Panc1 (cell line): ENCODE measurements at regions not wholly inside any gene's neighbourhood (a gene's known extent, or its start where the extent isn't known, plus 50 kb on each side); places are given as distances from the start of the nearest gene placed in this dataset.
A peak's percentile ranks its signal among the peaks of the same experiment; 100 is the strongest.
"Not testable (repeated sequence)": the region's sequence is repeated elsewhere in the genome, so short reads cannot be mapped to it uniquely, and the experiment has no call there.

ENCODE experiments used
- ATAC-seq: fragments of 200-7000 bp; cut with Tn5 transposase; 2 replicates; pipeline ENCODE4 v1.9.1; 2020; ENCODE audit warnings: mild to moderate bottlenecking, moderate library complexity
- BruUV-seq: library from RNA; stranded (reverse); fragments of 400-500 nt; replicated peaks from 2 replicates; lab custom pipeline; 2021; lab: Mats Ljungman, UMichigan
- CTCF ChIA-PET: fragments of 300-600 bp; sonication (Branson Sonifier 250); formaldehyde crosslinking; loops from one replicate; lab custom pipeline; 2022; ENCODE audit warnings: antibody characterized with exemption; lab: Charles Lee
- POLR2A ChIA-PET: fragments of 300-600 bp; sonication (Branson Sonifier 250); formaldehyde crosslinking; loops from one replicate; lab custom pipeline; 2022; ENCODE audit warnings: antibody characterized with exemption; lab: Charles Lee
- DNase-seq: peaks from one replicate; pipeline ENCODE4 v3.0.0-alpha.2; 2010; ENCODE audit warnings: low read depth, low spot score
- H3K27ac ChIP-seq: 2 replicates; pipeline ENCODE4 v1.5.1; 2011; ENCODE audit warnings: mild to moderate bottlenecking, low read length, inconsistent platforms
- H3K27me3 ChIP-seq: fragments of 200-500 bp; sonication (Bioruptor generic); 2 replicates; pipeline ENCODE4 v1.6.0; 2014; ENCODE audit warnings: low read length, inconsistent platforms; ENCODE audit not compliant: control insufficient read depth, insufficient read depth
- H3K36me3 ChIP-seq: fragments of 200-500 bp; sonication (Bioruptor generic); 2 replicates; pipeline ENCODE4 v1.5.1; 2014; ENCODE audit warnings: inconsistent platforms, mild to moderate bottlenecking, low read length, moderate library complexity; ENCODE audit not compliant: control insufficient read depth, insufficient read depth
- H3K4me1 ChIP-seq: 2 replicates; pipeline ENCODE4 v1.5.1; 2011; ENCODE audit warnings: inconsistent platforms, mild to moderate bottlenecking, low read length, moderate library complexity; ENCODE audit not compliant: control insufficient read depth, insufficient read depth
- H3K4me3 ChIP-seq, 2 experiments: 2 replicates each; pipeline ENCODE4 v1.5.1; 2011 to 2012; ENCODE audit warnings: low read depth in 2 of 2, low read length in 2 of 2, mild to moderate bottlenecking in 2 of 2, inconsistent platforms in 1 of 2, moderate library complexity in 1 of 2
- H3K9me3 ChIP-seq: fragments of 200-500 bp; sonication (Bioruptor generic); 2 replicates; pipeline ENCODE4 v1.5.1; 2014; ENCODE audit warnings: low read depth, mild to moderate bottlenecking, inconsistent platforms, low read length, moderate library complexity; ENCODE audit not compliant: control insufficient read depth, insufficient read depth
- POLR2AphosphoS5 ChIP-seq: IDR thresholded peaks from 2 replicates; pipeline ENCODE4 v1.6.1; 2012; ENCODE audit warnings: mild to moderate bottlenecking, low read depth, low read length, moderate library complexity
- SIN3A ChIP-seq: IDR thresholded peaks from 2 replicates; pipeline ENCODE4 v1.6.1; 2012; ENCODE audit warnings: low read depth, mild to moderate bottlenecking, low read length, moderate library complexity, borderline replicate concordance; ENCODE audit not compliant: insufficient read depth
- TCF7L2 ChIP-seq: IDR thresholded peaks from 2 replicates; pipeline ENCODE4 v1.6.1; 2011; ENCODE audit warnings: mild to moderate bottlenecking, low read depth, low read length, inconsistent platforms
- in situ Hi-C: cut with HindIII; loops from 2 replicates; pipeline ENCODE4 v1.10.0; 2016; ENCODE audit warnings: low sequenced_read_pairs, low pct_unique_long_range_greater_than_20kb
- intact Hi-C: fragments of 100-400 bp; cut with micrococcal nuclease; formaldehyde crosslinking; loops from one replicate; pipeline ENCODE4 v1.10.0; 2022; ENCODE audit not compliant: unreplicated experiment
- TF ChIP-seq, protein P1 (sequence below), 2 experiments: IDR thresholded peaks; 2 replicates each; pipeline ENCODE4 v1.6.1; 2011 to 2012; ENCODE audit warnings: low read depth in 2 of 2, control low read depth in 1 of 2, low read length in 1 of 2, mild to moderate bottlenecking in 1 of 2, moderate library complexity in 1 of 2; ENCODE audit not compliant: insufficient read depth in 1 of 2
- TF ChIP-seq, protein P2 (sequence below): fragments of 450-650 bp; IDR thresholded peaks from 2 replicates; pipeline ENCODE4 v1.5.1; 2017; ENCODE audit warnings: mild to moderate bottlenecking

DNA sequence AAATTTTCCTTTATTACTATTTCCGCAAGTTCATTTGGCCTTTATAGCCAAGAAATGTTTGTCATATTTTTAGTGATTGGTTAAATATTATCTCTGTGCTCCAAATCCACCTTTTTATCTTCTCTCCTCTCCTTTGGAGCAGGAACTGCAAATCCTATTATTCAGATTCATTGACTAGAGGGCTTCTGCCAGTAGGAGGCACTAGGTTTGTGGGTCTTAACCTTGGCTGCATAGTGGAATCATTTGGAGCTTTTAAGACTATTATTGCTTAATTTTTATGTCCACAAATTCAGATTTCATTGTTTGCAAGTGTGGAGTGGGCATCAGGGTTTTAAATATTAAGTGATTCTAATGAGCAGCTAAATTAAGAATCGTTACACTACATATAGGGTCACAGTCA, 75.3 kb upstream of the SYT10 start:
- Histone ChIP-seq H3K27me3 (no peaks in the 10 kb centered on the region), H3K36me3 (no peaks in the 10 kb centered on the region), H3K9me3 (no peaks in the 10 kb centered on the region), H3K27ac (no peak overlapping the region), H3K4me1 (no peaks in the 10 kb centered on the region), H3K4me3 (no peak overlapping the region)
- ATAC-seq: no peak
- ChIA-PET CTCF (no interaction called here), POLR2A (no interaction called here)
- no peak for TF ChIP-seq POLR2AphosphoS5
- TF ChIP-seq, protein P1, sequence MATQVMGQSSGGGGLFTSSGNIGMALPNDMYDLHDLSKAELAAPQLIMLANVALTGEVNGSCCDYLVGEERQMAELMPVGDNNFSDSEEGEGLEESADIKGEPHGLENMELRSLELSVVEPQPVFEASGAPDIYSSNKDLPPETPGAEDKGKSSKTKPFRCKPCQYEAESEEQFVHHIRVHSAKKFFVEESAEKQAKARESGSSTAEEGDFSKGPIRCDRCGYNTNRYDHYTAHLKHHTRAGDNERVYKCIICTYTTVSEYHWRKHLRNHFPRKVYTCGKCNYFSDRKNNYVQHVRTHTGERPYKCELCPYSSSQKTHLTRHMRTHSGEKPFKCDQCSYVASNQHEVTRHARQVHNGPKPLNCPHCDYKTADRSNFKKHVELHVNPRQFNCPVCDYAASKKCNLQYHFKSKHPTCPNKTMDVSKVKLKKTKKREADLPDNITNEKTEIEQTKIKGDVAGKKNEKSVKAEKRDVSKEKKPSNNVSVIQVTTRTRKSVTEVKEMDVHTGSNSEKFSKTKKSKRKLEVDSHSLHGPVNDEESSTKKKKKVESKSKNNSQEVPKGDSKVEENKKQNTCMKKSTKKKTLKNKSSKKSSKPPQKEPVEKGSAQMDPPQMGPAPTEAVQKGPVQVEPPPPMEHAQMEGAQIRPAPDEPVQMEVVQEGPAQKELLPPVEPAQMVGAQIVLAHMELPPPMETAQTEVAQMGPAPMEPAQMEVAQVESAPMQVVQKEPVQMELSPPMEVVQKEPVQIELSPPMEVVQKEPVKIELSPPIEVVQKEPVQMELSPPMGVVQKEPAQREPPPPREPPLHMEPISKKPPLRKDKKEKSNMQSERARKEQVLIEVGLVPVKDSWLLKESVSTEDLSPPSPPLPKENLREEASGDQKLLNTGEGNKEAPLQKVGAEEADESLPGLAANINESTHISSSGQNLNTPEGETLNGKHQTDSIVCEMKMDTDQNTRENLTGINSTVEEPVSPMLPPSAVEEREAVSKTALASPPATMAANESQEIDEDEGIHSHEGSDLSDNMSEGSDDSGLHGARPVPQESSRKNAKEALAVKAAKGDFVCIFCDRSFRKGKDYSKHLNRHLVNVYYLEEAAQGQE (IDR thresholded peaks at IDR 0.05; ENCODE audit: insufficient read depth in 1 of 2, low read depth in 2 of 2, low read length in 1 of 2): no peak
- TF ChIP-seq, protein P2, sequence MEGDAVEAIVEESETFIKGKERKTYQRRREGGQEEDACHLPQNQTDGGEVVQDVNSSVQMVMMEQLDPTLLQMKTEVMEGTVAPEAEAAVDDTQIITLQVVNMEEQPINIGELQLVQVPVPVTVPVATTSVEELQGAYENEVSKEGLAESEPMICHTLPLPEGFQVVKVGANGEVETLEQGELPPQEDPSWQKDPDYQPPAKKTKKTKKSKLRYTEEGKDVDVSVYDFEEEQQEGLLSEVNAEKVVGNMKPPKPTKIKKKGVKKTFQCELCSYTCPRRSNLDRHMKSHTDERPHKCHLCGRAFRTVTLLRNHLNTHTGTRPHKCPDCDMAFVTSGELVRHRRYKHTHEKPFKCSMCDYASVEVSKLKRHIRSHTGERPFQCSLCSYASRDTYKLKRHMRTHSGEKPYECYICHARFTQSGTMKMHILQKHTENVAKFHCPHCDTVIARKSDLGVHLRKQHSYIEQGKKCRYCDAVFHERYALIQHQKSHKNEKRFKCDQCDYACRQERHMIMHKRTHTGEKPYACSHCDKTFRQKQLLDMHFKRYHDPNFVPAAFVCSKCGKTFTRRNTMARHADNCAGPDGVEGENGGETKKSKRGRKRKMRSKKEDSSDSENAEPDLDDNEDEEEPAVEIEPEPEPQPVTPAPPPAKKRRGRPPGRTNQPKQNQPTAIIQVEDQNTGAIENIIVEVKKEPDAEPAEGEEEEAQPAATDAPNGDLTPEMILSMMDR: peak; percentile 8; the same call in 1 of the 2 replicates
- TF ChIP-seq TCF7L2: no peak
- no peak for TF ChIP-seq SIN3A
- intact Hi-C loops: no loop called here
- DNase-seq: no peak
- in situ Hi-C loops: no loop called here
- BruUV-seq: no TSS peak

DNA sequence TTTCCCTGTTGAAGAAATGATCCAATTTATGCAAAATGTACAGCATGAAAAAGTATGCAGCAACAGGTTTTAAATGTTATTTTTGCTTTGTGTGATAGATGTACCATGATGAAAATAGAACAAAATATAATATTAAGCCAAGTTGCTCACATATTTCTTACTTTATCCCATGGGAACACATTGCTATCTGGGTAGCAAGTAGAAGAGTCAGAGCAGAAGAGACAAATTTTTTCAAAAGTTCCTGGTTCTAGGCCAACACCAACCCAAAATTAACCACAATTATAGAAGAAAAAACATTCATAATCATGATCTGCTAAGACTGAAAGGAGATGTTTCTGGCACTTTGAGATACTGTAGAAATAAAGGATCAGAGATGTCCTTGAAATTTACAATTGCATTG, 79.9 kb upstream of the SYT10 start:
- in situ Hi-C loops: no loop called here

DNA sequence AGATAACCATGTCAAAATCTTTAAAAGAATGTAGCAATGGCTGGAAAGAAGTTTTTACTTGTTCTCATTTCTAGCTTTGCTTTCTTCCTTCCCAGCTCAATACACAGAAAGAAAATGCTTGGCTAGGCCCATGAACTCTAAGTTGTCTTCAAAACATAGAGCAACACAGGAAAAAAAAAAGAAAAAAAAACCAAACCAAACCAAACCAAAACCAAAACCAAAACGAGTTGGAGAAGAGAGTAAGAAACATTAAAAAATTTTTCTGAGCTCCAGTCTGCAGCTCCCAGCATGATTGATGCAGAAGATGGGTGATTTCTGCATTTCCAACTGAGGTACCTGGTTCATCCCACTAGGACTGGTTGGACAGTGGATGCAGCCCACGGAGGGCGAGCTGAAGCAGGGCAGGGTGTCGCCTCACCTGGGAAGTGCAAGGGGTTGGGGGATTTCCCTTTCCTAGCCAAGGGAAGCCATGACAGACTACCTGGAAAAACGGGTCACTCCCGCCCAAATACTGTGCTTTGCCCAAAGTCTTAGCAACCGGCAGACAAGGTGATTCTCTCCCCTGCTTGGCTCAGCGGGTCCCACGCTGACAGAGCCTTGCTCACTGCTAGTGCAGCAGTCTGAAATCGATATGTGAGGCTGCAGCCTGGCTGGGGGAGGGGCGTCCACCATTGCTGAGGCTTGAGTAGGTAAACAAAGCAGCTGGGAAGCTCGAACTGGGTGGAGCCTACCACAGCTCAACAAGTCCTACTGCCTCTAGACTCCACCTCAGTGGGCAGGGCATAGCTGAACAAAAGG, 81.1 kb upstream of the SYT10 start:
- BruUV-seq, H3K9me3 ChIP-seq, CTCF ChIA-PET, H3K27ac ChIP-seq, intact Hi-C loops, in situ Hi-C loops, H3K4me3 ChIP-seq, DNase-seq, H3K4me1 ChIP-seq, POLR2A ChIA-PET, H3K36me3 ChIP-seq, ATAC-seq, H3K27me3 ChIP-seq: not testable (repeated sequence)

More for the DNA sequence above, 79.9 kb upstream of the SYT10 start:
- intact Hi-C loops: no loop called here
- H3K36me3 ChIP-seq: no peaks in the 10 kb centered on the region
- no peaks in the 10 kb centered on the region for H3K9me3 ChIP-seq
- H3K27ac ChIP-seq: no peak overlapping the region
- TF ChIP-seq POLR2AphosphoS5 (no peak), TCF7L2 (no peak), SIN3A (no peak)
- TF ChIP-seq, protein P1 (IDR thresholded peaks at IDR 0.05; ENCODE audit: insufficient read depth in 1 of 2, low read depth in 2 of 2, low read length in 1 of 2): no peak
- TF ChIP-seq, protein P2: no peak
- no peaks in the 10 kb centered on the region for H3K4me1 ChIP-seq
- BruUV-seq: no TSS peak
- DNase-seq: no peak
- ChIA-PET CTCF (no interaction called here), POLR2A (no interaction called here)
- no peak overlapping the region for H3K4me3 ChIP-seq
- no peaks in the 10 kb centered on the region for H3K27me3 ChIP-seq
- ATAC-seq: no peak
